ENCODE measurements at regions not wholly inside any gene's neighbourhood (a gene's known extent, or its start where the extent isn't known, plus 50 kb on each side); places are given as distances from the start of the nearest gene placed in this dataset.

DNA sequence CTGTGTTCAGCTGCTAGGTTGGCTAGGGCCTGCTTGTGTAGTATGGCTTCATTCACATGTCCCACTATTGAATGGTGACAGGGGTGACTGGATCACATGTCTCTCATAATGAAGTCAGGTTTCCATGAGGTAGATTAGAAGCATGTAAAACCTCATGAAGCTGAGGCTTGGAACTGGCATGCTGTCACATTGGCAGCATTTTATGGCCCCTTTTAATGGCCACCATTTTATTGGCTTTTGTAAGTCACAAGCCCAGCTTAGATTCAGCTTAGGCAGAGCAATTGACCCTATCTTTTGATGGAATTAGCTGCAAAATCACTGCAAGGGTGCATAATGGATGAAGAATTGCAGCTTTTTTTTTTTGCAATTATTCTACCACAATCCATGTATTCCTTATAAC is 583.5 kb downstream of the MED13L start:
- Histone ChIP-seq H3K4me3 (no peak overlapping the region), H3K27ac (no peak overlapping the region), H3K27me3 (no peaks in the 10 kb centered on the region), H3K36me3 (no peaks in the 10 kb centered on the region), H3K4me1 (no peaks in the 10 kb centered on the region), H3K9me3 (no peaks in the 10 kb centered on the region)
- intact Hi-C loops (cut with DNase I; ENCODE audit: low total_unique reads) (no loop called here), in situ Hi-C loops (cut with MboI; ENCODE audit: low sequenced_read_pairs in 4 of 4) (no loop called here)
- no peak for TF ChIP-seq POLR2A (IDR thresholded peaks at IDR 0.05)
- DNase-seq, result no peak
- ATAC-seq, result no peak

DNA sequence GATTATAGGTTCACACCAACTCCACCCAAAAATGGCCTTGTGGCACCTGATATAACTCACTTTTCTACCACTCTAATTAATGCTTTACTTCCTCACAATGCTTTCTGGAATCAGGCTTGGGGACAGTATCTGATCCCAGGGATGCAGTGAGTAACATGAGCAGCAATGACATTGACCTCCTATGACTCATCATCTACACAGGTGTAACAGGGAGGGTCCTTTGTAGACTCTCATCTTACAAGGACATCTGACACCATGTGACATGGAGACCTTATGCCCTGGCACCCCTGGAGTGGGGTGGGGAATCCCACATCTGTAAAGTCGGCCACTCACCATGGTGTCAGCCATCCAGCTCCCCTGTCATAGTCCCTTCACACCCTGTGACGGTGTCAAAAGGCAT is 586.4 kb downstream of the MED13L start:
- H3K36me3 ChIP-seq, result no peaks in the 10 kb centered on the region
- in situ Hi-C loops (cut with MboI; ENCODE audit: low sequenced_read_pairs in 4 of 4) (no loop called here), intact Hi-C loops (cut with DNase I; ENCODE audit: low total_unique reads) (no loop called here)
- H3K4me1 ChIP-seq, result no peaks in the 10 kb centered on the region
- H3K27ac ChIP-seq, result no peak overlapping the region
- DNase-seq (no peak), ATAC-seq (no peak)
- H3K4me3 ChIP-seq, result no peak overlapping the region
- TF ChIP-seq POLR2A (IDR thresholded peaks at IDR 0.05), result no peak
- no peak for TF ChIP-seq CTCF (IDR thresholded peaks at IDR 0.05 in 4 of 5, conservative IDR thresholded peaks at IDR 0.05 in 1 of 5)
- no peaks in the 10 kb centered on the region for H3K27me3 ChIP-seq
- H3K9me3 ChIP-seq, result no peaks in the 10 kb centered on the region

DNA sequence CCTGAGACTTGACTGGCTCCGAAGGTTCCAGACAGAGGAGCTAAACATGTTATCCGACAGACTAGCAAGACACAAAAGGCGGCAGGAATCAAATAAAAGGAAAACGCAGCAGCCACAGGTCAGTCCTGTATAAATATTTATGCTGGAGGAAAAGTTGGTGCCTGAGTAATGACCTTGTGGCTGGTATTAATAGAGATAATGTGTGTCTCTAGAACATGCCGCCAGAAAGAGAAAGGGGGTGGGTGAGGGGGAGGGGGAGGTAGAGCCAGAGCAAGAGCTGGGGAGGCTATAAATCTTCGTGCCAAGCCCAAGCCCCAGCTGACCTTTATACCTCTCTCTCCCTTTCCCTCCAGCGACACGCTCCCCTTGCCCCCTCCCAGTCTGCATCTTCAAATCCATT is 590.4 kb downstream of the MED13L start:
- H3K9me3 ChIP-seq, result no peaks in the 10 kb centered on the region
- no peaks in the 10 kb centered on the region for H3K27me3 ChIP-seq
- TF ChIP-seq POLR2A (IDR thresholded peaks at IDR 0.05) (no peak), CTCF (IDR thresholded peaks at IDR 0.05 in 4 of 5, conservative IDR thresholded peaks at IDR 0.05 in 1 of 5) (no peak)
- H3K36me3 ChIP-seq, result no peaks in the 10 kb centered on the region
- no peak for DNase-seq
- in situ Hi-C loops (cut with MboI; ENCODE audit: low sequenced_read_pairs in 4 of 4), result no loop called here
- no peaks in the 10 kb centered on the region for H3K4me1 ChIP-seq
- no peak overlapping the region for H3K4me3 ChIP-seq
- H3K27ac ChIP-seq, result no peak overlapping the region
- ATAC-seq, result no peak
- intact Hi-C loops (cut with DNase I; ENCODE audit: low total_unique reads), result no loop called here

GRCh38 chr12:115683240-115683780 is 594.2 kb downstream of the MED13L start:
- no peak for DNase-seq
- ATAC-seq, result no peak
- no peak overlapping the region for H3K4me3 ChIP-seq
- intact Hi-C loops (cut with DNase I; ENCODE audit: low total_unique reads) (no loop called here), in situ Hi-C loops (cut with MboI; ENCODE audit: low sequenced_read_pairs in 4 of 4) (no loop called here)
- H3K9me3 ChIP-seq, result no peaks in the 10 kb centered on the region
- no peak overlapping the region for H3K27ac ChIP-seq
- H3K27me3 ChIP-seq, result no peaks in the 10 kb centered on the region
- H3K36me3 ChIP-seq, result no peaks in the 10 kb centered on the region
- TF ChIP-seq CTCF (IDR thresholded peaks at IDR 0.05 in 4 of 5, conservative IDR thresholded peaks at IDR 0.05 in 1 of 5), result no peak
- no peak for TF ChIP-seq POLR2A (IDR thresholded peaks at IDR 0.05)
- H3K4me1 ChIP-seq, result no peaks in the 10 kb centered on the region

- peaks cover 0 to 3% (median 0%) of the 10 kb centered on the region in 3 donors for H3K27me3 ChIP-seq
- no peaks in the 10 kb centered on the region for H3K9me3 ChIP-seq
- no peak overlapping the region for H3K4me3 ChIP-seq
- DNase-seq (no peak), ATAC-seq (no peak)
- H3K4me1 ChIP-seq, result no peaks in the 10 kb centered on the region
- H3K27ac ChIP-seq, result no peak overlapping the region
- intact Hi-C loops (cut with DNase I; ENCODE audit: low total_unique reads), result no loop called here
- TF ChIP-seq CTCF (IDR thresholded peaks at IDR 0.05 in 4 of 5, conservative IDR thresholded peaks at IDR 0.05 in 1 of 5), result no peak
- no peak for TF ChIP-seq POLR2A (IDR thresholded peaks at IDR 0.05)
- H3K36me3 ChIP-seq, result no peaks in the 10 kb centered on the region
- in situ Hi-C loops (cut with MboI; ENCODE audit: low sequenced_read_pairs in 4 of 4), result no loop called here
Measured at GRCh38 chr12:115680967-115681366, 596.5 kb downstream of the MED13L start.

Data from gastrocnemius medialis (tissue), 4 donors.